ENCODE measurements at regions not wholly inside any gene's neighbourhood (a gene's known extent, or its start where the extent isn't known, plus 50 kb on each side); places are given as distances from the start of the nearest gene placed in this dataset.

DNA sequence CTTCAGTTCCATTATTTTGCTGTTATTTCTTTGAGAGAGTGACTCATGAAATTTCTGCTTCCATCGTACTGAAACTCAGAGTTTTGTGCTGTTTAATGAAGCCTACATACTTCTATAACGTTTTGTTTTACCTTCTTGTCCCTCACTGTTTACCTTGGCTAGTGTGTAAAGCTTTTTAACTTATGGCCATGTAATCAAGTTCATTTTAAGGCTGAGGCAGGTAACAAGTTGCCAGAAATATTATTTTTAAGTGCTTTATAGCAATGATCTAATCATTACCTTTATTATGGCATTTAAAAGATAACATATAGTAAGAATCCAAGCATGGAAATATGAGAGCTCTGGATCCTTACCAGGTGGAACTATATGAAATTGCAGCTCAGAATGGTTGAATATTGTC, 102.3 kb upstream of the FAT1 start:
- no peak for TF ChIP-seq EP300 (IDR thresholded peaks at IDR 0.05; ENCODE audit: low read depth)
- no peak for TF ChIP-seq POLR2A (IDR thresholded peaks at IDR 0.05)
- TF ChIP-seq POLR2AphosphoS5 (IDR thresholded peaks at IDR 0.05), result no peak
- TF ChIP-seq, protein P1, sequence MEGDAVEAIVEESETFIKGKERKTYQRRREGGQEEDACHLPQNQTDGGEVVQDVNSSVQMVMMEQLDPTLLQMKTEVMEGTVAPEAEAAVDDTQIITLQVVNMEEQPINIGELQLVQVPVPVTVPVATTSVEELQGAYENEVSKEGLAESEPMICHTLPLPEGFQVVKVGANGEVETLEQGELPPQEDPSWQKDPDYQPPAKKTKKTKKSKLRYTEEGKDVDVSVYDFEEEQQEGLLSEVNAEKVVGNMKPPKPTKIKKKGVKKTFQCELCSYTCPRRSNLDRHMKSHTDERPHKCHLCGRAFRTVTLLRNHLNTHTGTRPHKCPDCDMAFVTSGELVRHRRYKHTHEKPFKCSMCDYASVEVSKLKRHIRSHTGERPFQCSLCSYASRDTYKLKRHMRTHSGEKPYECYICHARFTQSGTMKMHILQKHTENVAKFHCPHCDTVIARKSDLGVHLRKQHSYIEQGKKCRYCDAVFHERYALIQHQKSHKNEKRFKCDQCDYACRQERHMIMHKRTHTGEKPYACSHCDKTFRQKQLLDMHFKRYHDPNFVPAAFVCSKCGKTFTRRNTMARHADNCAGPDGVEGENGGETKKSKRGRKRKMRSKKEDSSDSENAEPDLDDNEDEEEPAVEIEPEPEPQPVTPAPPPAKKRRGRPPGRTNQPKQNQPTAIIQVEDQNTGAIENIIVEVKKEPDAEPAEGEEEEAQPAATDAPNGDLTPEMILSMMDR (IDR thresholded peaks at IDR 0.05), result no peak
- in situ Hi-C loops (cut with MboI; ENCODE audit: low pct_ligation_motif_present in 1 of 4, low pct_unique_long_range_greater_than_20kb in 1 of 4, low sequenced_read_pairs in 3 of 4) (no loop called here), intact Hi-C loops (cut with DNase I; ENCODE audit: low total_unique reads) (no loop called here)
- Histone ChIP-seq H3K27me3 (no peaks in the 10 kb centered on the region), H3K4me1 (peaks cover 0 to 23% (median 13%) of the 10 kb centered on the region in 4 donors), H3K36me3 (no peaks in the 10 kb centered on the region), H3K9me3 (no peaks in the 10 kb centered on the region), H3K4me3 (no peak overlapping the region), H3K27ac (peak overlapping the region in 1 of 4 donors; percentile 26)
- 30 to 32% methylated on average over 2 of the region's 2 CpGs for WGBS, 2 donors (ENCODE audit: low coverage in 1 of 2)
- DNase-seq, result no peak

DNA sequence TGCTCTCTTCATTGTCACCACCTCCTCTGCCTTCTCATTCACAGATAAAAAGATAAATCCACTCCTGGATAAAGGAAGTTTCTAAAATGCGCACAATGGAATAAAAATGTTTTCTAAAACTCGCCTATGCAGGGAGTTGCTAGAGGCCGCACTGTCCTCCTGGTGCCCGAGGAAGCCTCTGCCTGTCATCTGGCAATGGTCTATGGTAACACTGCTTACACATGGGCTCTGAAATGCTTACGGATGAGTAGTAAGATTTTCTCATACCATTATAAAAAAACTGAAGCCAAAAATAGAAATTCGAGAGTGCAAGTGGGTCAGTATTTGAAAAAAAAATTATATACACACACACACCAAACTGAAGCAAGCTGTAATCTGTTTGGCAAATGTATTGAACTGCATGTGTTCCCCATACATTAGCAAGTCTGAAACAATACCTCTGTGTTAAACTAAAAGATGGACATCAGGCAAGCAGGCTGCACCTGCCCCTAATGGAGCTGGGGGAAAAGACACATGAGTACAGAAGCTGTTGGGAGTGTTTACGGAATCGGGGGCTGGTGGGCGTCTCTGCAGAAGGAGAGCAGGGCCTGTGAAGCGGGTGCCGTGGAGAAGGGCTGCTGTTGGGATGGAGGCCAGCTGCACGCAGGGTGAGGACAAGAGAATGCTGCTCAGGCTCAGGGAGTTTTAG, 103.3 kb upstream of the FAT1 start:
- DNase-seq, result no peak
- Histone ChIP-seq H3K27ac (no peak overlapping the region), H3K36me3 (no peaks in the 10 kb centered on the region), H3K27me3 (no peaks in the 10 kb centered on the region), H3K9me3 (no peaks in the 10 kb centered on the region), H3K4me1 (peaks cover 0 to 23% (median 12%) of the 10 kb centered on the region in 4 donors), H3K4me3 (no peak overlapping the region)
- in situ Hi-C loops (cut with MboI; ENCODE audit: low pct_ligation_motif_present in 1 of 4, low pct_unique_long_range_greater_than_20kb in 1 of 4, low sequenced_read_pairs in 3 of 4) (no loop called here), intact Hi-C loops (cut with DNase I; ENCODE audit: low total_unique reads) (no loop called here)
- 74 to 86% methylated on average over 11 to 12 of the region's 12 CpGs for WGBS, 2 donors (ENCODE audit: low coverage in 1 of 2)
- TF ChIP-seq EP300 (IDR thresholded peaks at IDR 0.05; ENCODE audit: low read depth) (no peak), POLR2AphosphoS5 (IDR thresholded peaks at IDR 0.05) (no peak), POLR2A (IDR thresholded peaks at IDR 0.05) (no peak)
- TF ChIP-seq, protein P1 (IDR thresholded peaks at IDR 0.05), result no peak

DNA sequence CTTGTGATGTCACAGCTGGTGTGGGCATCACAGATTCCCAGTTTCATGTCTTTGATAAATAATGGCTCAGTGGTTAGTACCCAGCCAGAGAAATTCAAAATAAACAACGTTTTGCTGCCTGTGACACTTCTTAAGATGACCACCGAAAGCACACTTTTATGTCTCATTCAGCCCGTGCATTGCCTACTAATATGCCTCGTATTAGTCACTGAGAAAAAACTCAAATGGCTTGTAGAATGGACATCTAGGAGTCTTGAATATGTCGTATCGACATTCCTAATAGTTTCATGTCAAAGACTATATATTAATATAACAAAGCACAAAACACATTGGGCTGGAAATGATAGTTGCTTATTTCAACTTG, 103.9 kb upstream of the FAT1 start:
- in situ Hi-C loops (cut with MboI; ENCODE audit: low pct_ligation_motif_present in 1 of 4, low pct_unique_long_range_greater_than_20kb in 1 of 4, low sequenced_read_pairs in 3 of 4), result no loop called here
- no peak for TF ChIP-seq POLR2AphosphoS5 (IDR thresholded peaks at IDR 0.05)
- TF ChIP-seq, protein P1 (IDR thresholded peaks at IDR 0.05), result no peak
- no peak for TF ChIP-seq POLR2A (IDR thresholded peaks at IDR 0.05)
- TF ChIP-seq EP300 (IDR thresholded peaks at IDR 0.05; ENCODE audit: low read depth), result no peak
- intact Hi-C loops (cut with DNase I; ENCODE audit: low total_unique reads), result no loop called here
- H3K9me3 ChIP-seq, result no peaks in the 10 kb centered on the region
- 61 to 83% methylated on average over 6 of the region's 6 CpGs for WGBS, 2 donors (ENCODE audit: low coverage in 1 of 2)
- DNase-seq, result no peak
- H3K27ac ChIP-seq, result no peak overlapping the region
- H3K4me1 ChIP-seq, result peaks cover 0 to 23% (median 12%) of the 10 kb centered on the region in 4 donors
- H3K27me3 ChIP-seq, result no peaks in the 10 kb centered on the region
- no peaks in the 10 kb centered on the region for H3K36me3 ChIP-seq
- H3K4me3 ChIP-seq, result no peak overlapping the region

DNA sequence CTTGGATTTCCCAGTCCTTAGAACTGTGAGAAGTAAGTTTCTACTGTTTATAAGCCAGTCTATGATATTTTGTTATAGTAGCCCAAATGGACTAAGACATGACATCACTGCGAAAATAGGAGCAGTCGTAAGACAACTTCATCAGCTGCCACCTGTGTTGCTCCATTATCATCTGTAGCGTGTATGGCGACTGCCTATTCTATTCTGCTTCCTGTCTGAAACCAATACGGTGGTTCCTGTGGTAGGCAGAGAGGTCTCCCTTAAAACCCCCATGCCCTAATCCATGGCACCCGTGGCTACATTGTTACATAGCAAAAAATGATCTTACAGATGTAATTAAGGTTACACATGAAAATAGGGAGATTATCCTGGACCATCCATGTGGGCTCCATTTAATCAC, 105.4 kb upstream of the FAT1 start:
- Histone ChIP-seq H3K4me3 (no peak overlapping the region), H3K27me3 (no peaks in the 10 kb centered on the region), H3K36me3 (no peaks in the 10 kb centered on the region), H3K4me1 (peaks cover 0 to 23% (median 12%) of the 10 kb centered on the region in 4 donors), H3K27ac (no peak overlapping the region), H3K9me3 (no peaks in the 10 kb centered on the region)
- no peak for DNase-seq
- in situ Hi-C loops (cut with MboI; ENCODE audit: low pct_ligation_motif_present in 1 of 4, low pct_unique_long_range_greater_than_20kb in 1 of 4, low sequenced_read_pairs in 3 of 4), result no loop called here
- intact Hi-C loops (cut with DNase I; ENCODE audit: low total_unique reads), result no loop called here
- TF ChIP-seq POLR2A (IDR thresholded peaks at IDR 0.05) (no peak), POLR2AphosphoS5 (IDR thresholded peaks at IDR 0.05) (no peak)
- TF ChIP-seq, protein P1 (IDR thresholded peaks at IDR 0.05), result no peak
- WGBS, 2 donors (ENCODE audit: low coverage in 1 of 2), result 90% methylated on average over 5 to 6 of the region's 6 CpGs

All from transverse colon (tissue), 4 donors.